Chondrocyte (in vitro differentiated cells): ENCODE measurements at regions not wholly inside any gene's neighbourhood (a gene's known extent, or its start where the extent isn't known, plus 50 kb on each side); places are given as distances from the start of the nearest gene placed in this dataset.

Experiments
- DNase-seq: peaks from one replicate; pipeline ENCODE4 v3.0.0; 2021; ENCODE audit warnings: mixed read lengths, low spot score
- H3K27ac Mint-ChIP-seq: one replicate; pipeline ENCODE4 v1.8.0; 2021; ENCODE audit warnings: mild to moderate bottlenecking, moderate library complexity, mixed read lengths; ENCODE audit not compliant: unreplicated experiment
- H3K27me3 Mint-ChIP-seq: 2 replicates; pipeline ENCODE4 v1.8.0; 2021; ENCODE audit warnings: low read depth, mixed read lengths
- H3K36me3 Mint-ChIP-seq: 2 replicates; pipeline ENCODE4 v1.8.0; 2021; ENCODE audit warnings: low read depth, mixed read lengths
- H3K4me1 Mint-ChIP-seq: 2 replicates; pipeline ENCODE4 v1.8.0; 2021; ENCODE audit warnings: low read depth, mild to moderate bottlenecking, mixed read lengths
- H3K4me3 Mint-ChIP-seq: one replicate; pipeline ENCODE4 v1.8.0; 2021; ENCODE audit warnings: mild to moderate bottlenecking, moderate library complexity, mixed read lengths; ENCODE audit not compliant: unreplicated experiment
- H3K9me3 Mint-ChIP-seq: 2 replicates; pipeline ENCODE4 v1.8.0; 2021; ENCODE audit warnings: low read depth, mixed read lengths
- CTCF ChIP-seq: fragments of 200-600 bp; sonication (generic); IDR thresholded peaks from 2 replicates; pipeline ENCODE4 v1.5.0; 2021; ENCODE audit warnings: antibody characterized with exemption, mild to moderate bottlenecking, moderate library complexity

GRCh38 chr15:25971053-25971452, 107.9 kb upstream of the ATP10A start:
- Mint-ChIP-seq H3K4me1 (peaks cover 13% of the 10 kb centered on the region), H3K9me3 (peaks cover 2% of the 10 kb centered on the region), H3K27ac (no peak overlapping the region), H3K27me3 (peaks cover 2% of the 10 kb centered on the region), H3K36me3 (no peaks in the 10 kb centered on the region), H3K4me3 (no peak overlapping the region)
- no peak for DNase-seq
- TF ChIP-seq CTCF: no peak

- TF ChIP-seq CTCF: no peak
- H3K36me3 Mint-ChIP-seq: no peaks in the 10 kb centered on the region
- H3K9me3 Mint-ChIP-seq: peaks cover 2% of the 10 kb centered on the region
- no peak overlapping the region for H3K27ac Mint-ChIP-seq
- no peak for DNase-seq
- H3K4me3 Mint-ChIP-seq: no peak overlapping the region
- peaks cover 2% of the 10 kb centered on the region for H3K27me3 Mint-ChIP-seq
- H3K4me1 Mint-ChIP-seq: peaks cover 4% of the 10 kb centered on the region
Measured at GRCh38 chr15:25969886-25970285, 106.8 kb upstream of the ATP10A start.

GRCh38 chr15:25967116-25967515, 104.0 kb upstream of the ATP10A start:
- DNase-seq: no peak
- H3K27ac Mint-ChIP-seq: no peak overlapping the region

GRCh38 chr15:25965326-25965725, 102.2 kb upstream of the ATP10A start:
- H3K4me3 Mint-ChIP-seq: no peak overlapping the region
- H3K9me3 Mint-ChIP-seq: peaks cover 2% of the 10 kb centered on the region
- DNase-seq: no peak
- no peak overlapping the region for H3K27ac Mint-ChIP-seq
- no peaks in the 10 kb centered on the region for H3K27me3 Mint-ChIP-seq
- TF ChIP-seq CTCF: no peak
- no peaks in the 10 kb centered on the region for H3K36me3 Mint-ChIP-seq
- H3K4me1 Mint-ChIP-seq: peaks cover 3% of the 10 kb centered on the region

More at GRCh38 chr15:25967116-25967515, 104.0 kb upstream of the ATP10A start:
- Mint-ChIP-seq H3K36me3 (no peaks in the 10 kb centered on the region), H3K27me3 (no peaks in the 10 kb centered on the region), H3K4me1 (peaks cover 4% of the 10 kb centered on the region), H3K4me3 (no peak overlapping the region), H3K9me3 (peaks cover 2% of the 10 kb centered on the region)
- no peak for TF ChIP-seq CTCF

- DNase-seq: no peak
- H3K27ac Mint-ChIP-seq: no peak overlapping the region
- no peaks in the 10 kb centered on the region for H3K9me3 Mint-ChIP-seq
- no peak overlapping the region for H3K4me3 Mint-ChIP-seq
- peaks cover 12% of the 10 kb centered on the region for H3K27me3 Mint-ChIP-seq
- no peaks in the 10 kb centered on the region for H3K36me3 Mint-ChIP-seq
- H3K4me1 Mint-ChIP-seq: no peaks in the 10 kb centered on the region
- TF ChIP-seq CTCF: no peak
Measured at GRCh38 chr15:25960273-25960672, 97.1 kb upstream of the ATP10A start.
